SK-N-SH treated with all-trans-retinoic acid at 6 μM for 48 hours (cell line): ENCODE measurements at regions not wholly inside any gene's neighbourhood (a gene's known extent, or its start where the extent isn't known, plus 50 kb on each side); places are given as distances from the start of the nearest gene placed in this dataset.
"Not testable (repeated sequence)": the region's sequence is repeated elsewhere in the genome, so short reads cannot be mapped to it uniquely, and the experiment has no call there.

Source experiments
- ARNTL ChIP-seq: fragments of 450-650 bp; formaldehyde crosslinking; IDR thresholded peaks from 2 replicates; pipeline ENCODE4 v1.5.0; 2020; ENCODE audit warnings: low read depth, mild to moderate bottlenecking, moderate library complexity, borderline replicate concordance
- BACH2 ChIP-seq: fragments of 250-450 bp; sonication (Bioruptor Pico); IDR thresholded peaks from 2 replicates; pipeline ENCODE4 v1.9.0; 2021; ENCODE audit warnings: mild to moderate bottlenecking, borderline replicate concordance
- CREB5 ChIP-seq: fragments of 250-450 bp; sonication (Bioruptor Pico); IDR thresholded peaks from 2 replicates; pipeline ENCODE4 v1.5.1; 2020; ENCODE audit warnings: low read depth, mild to moderate bottlenecking, moderate library complexity
- CSDC2 ChIP-seq: fragments of 250-450 bp; sonication (Bioruptor Pico); IDR thresholded peaks from 2 replicates; pipeline ENCODE4 v1.5.0; 2020; ENCODE audit warnings: mild to moderate bottlenecking, moderate library complexity
- CSRNP3 ChIP-seq: fragments of 250-450 bp; sonication (Bioruptor Pico); IDR thresholded peaks from 2 replicates; pipeline ENCODE4 v1.5.1; 2021; ENCODE audit warnings: mild to moderate bottlenecking, moderate library complexity
- PATZ1 ChIP-seq: fragments of 250-450 bp; sonication (Bioruptor Pico); IDR thresholded peaks from 2 replicates; pipeline ENCODE4 v1.8.0; 2020; ENCODE audit warnings: mild to moderate bottlenecking, moderate library complexity, borderline replicate concordance
- POU6F1 ChIP-seq: fragments of 250-450 bp; sonication (Bioruptor Pico); IDR thresholded peaks from 2 replicates; pipeline ENCODE4 v1.8.0; 2021; ENCODE audit warnings: low read depth, mild to moderate bottlenecking, moderate library complexity, borderline replicate concordance
- SNAI2 ChIP-seq: fragments of 250-450 bp; sonication (Bioruptor Pico); IDR thresholded peaks from 2 replicates; pipeline ENCODE4 v1.5.0; 2020; ENCODE audit warnings: mild to moderate bottlenecking, moderate library complexity
- TCF4 ChIP-seq: fragments of 250-450 bp; sonication (Bioruptor Pico); IDR thresholded peaks from 2 replicates; pipeline ENCODE4 v1.8.0; 2021; ENCODE audit warnings: mild to moderate bottlenecking, moderate library complexity, borderline replicate concordance
- TOX ChIP-seq: fragments of 250-450 bp; sonication (Bioruptor Pico); IDR thresholded peaks from 2 replicates; pipeline ENCODE4 v1.8.0; 2021; ENCODE audit warnings: mild to moderate bottlenecking, moderate library complexity, borderline replicate concordance
- TSHZ2 ChIP-seq: fragments of 250-450 bp; sonication (Bioruptor Pico); IDR thresholded peaks from 2 replicates; pipeline ENCODE4 v1.5.0; 2020; ENCODE audit warnings: mild to moderate bottlenecking, moderate library complexity
- ZFP3 ChIP-seq: fragments of 250-450 bp; sonication (Bioruptor Pico); IDR thresholded peaks from 2 replicates; pipeline ENCODE4 v1.5.0; 2020; ENCODE audit warnings: mild to moderate bottlenecking, moderate library complexity
- ZNF8 ChIP-seq: fragments of 450-650 bp; formaldehyde crosslinking; IDR thresholded peaks from 2 replicates; pipeline ENCODE4 v1.5.0; 2020; ENCODE audit warnings: mild to moderate bottlenecking, moderate library complexity

GRCh38 chr2:89649268-89649667, 957.8 kb downstream of the RPIA start:
- TF ChIP-seq SNAI2; ARNTL (CRISPR knock-in tag); TOX; BACH2 (CRISPR knock-in tag); CSRNP3 (CRISPR knock-in tag); POU6F1 (CRISPR knock-in tag); TCF4 (CRISPR knock-in tag); TSHZ2 (CRISPR knock-in tag); CSDC2 (CRISPR knock-in tag); CREB5 (CRISPR knock-in tag); PATZ1 (CRISPR knock-in tag); ZFP3 (CRISPR knock-in tag); ZNF8 (CRISPR knock-in tag): not testable (repeated sequence)
